ENCODE measurements at regions not wholly inside any gene's neighbourhood (a gene's known extent, or its start where the extent isn't known, plus 50 kb on each side); places are given as distances from the start of the nearest gene placed in this dataset.
"Not testable (repeated sequence)": the region's sequence is repeated elsewhere in the genome, so short reads cannot be mapped to it uniquely, and the experiment has no call there.

GRCh38 chr1:176396604-176397395 is 66.2 kb upstream of the PAPPA2 start:
- not testable (repeated sequence) for FAIRE-seq

DNA sequence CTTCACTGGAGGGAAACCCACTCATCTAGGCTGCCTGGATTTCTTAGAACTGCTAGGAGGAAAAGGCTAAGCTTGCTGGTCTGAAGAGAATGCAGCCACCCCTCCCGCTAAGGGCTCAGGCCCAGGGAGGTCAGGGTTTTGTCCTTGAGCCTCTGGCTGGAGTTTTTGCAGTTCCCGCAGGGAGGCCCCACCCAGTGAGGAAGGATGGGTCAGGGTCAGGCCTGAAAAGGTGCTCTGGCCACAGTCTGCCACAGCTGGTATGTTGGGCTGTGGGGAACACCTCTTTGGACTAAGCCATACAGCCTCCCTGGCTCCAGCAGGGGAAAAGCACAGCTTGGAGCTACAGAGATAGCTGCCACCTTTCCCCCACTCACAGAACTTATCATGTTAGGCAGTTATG is 71.4 kb upstream of the PAPPA2 start:
- DNase-seq (ENCODE audit: low spot score in 2 of 2) (no peak), FAIRE-seq (no peak)

More at GRCh38 chr1:176396604-176397395, 66.2 kb upstream of the PAPPA2 start:
- DNase-seq (ENCODE audit: low spot score in 2 of 2) = not testable (repeated sequence)

- no peak for DNase-seq (ENCODE audit: low spot score in 2 of 2)
- FAIRE-seq = no peak
These were observed 78.1 kb upstream of the PAPPA2 start for GRCh38 chr1:176384841-176385240.

DNA sequence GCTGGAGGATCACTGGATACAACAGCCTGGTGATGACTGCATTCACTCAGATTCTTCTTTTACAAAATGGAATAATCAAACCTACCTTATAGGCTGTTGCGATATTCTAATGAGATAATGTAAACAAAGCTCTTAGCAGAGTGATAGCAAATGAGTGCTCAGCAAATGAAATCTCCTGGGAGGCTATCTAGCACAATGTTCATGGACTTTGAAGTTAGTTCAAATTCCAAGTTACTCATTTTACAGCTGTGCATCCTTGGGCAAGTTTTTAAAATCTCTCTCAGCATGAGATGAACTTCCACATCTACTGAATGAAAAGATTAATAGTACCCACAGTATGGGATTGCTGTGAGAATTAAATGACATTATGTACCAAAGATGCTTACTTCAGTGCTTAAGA is 80.8 kb upstream of the PAPPA2 start:
- no peak for FAIRE-seq
- no peak for DNase-seq (ENCODE audit: low spot score in 2 of 2)

DNA sequence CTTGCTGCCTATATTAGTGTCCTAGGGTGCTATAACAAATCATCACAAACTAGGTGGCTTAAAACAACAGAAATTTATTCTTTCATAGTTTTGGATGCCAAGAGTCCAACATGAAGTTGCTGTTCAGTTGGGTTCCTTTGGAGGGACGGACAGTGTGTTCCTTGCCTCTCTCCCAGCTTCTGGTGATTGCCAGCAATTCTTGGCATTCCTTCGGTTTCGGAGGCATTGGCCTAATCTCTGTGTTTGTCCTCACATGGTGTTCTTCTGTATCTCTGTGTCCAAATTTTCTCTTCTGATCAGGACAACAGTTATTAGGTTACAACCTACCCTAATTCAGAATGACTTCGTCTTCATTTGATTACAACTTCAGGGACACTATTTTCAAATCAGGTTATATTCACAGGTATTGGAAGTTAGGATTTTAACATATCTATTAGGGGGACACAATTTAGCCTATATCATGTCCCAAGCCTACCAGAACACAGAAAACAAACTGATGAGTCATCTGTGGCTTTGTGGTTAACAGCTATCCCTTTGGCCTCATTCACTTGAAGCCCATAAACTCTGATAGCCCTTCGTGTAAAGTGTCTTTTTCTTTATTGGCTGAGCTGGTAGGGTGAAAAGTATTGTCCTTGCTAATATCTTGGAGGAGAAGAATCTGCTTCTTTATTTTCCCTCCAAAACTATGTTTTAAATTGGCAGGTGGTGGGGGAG is 83.2 kb upstream of the PAPPA2 start:
- FAIRE-seq (no peak), DNase-seq (ENCODE audit: low spot score in 2 of 2) (no peak)

- FAIRE-seq = no peak
These were observed 87.9 kb upstream of the PAPPA2 start for GRCh38 chr1:176374967-176375569.

DNA sequence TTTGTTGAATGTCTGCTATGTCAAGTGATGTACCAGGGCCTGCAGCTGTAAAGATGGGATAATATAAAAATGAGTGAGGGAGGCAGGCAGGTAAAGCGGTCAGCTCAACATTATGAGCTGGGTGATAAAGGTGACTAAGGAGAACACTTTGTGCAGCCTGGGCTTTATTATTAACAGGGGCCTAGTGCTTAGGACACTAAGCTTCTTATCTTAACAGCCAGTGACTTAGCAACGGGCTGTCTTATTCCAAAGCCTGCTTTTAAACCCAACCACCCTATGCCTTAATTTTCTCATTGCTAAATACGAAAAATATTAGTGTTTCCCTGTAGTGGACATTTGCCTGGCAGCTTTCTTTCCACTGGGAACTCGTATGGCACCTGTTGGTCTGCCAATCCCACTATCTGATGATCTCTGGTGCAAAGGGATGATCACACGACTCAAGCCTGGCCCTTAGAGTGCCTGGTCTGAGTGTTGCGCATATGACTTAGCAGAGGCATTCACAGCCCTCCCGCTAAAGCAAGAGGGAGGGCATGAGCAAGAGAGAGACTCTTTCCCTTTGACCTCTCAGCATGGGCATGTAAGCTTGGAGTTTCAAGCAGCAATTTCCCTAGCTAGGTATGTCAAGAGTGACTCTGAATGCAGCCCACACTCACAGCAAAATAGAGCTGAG is 98.6 kb upstream of the PAPPA2 start:
- FAIRE-seq (no peak), DNase-seq (ENCODE audit: low spot score in 2 of 2) (no peak)

More at GRCh38 chr1:176374967-176375569, 87.9 kb upstream of the PAPPA2 start:
- peak in 1 of 2 donors; percentile 24 for DNase-seq (ENCODE audit: low spot score in 2 of 2)

DNA sequence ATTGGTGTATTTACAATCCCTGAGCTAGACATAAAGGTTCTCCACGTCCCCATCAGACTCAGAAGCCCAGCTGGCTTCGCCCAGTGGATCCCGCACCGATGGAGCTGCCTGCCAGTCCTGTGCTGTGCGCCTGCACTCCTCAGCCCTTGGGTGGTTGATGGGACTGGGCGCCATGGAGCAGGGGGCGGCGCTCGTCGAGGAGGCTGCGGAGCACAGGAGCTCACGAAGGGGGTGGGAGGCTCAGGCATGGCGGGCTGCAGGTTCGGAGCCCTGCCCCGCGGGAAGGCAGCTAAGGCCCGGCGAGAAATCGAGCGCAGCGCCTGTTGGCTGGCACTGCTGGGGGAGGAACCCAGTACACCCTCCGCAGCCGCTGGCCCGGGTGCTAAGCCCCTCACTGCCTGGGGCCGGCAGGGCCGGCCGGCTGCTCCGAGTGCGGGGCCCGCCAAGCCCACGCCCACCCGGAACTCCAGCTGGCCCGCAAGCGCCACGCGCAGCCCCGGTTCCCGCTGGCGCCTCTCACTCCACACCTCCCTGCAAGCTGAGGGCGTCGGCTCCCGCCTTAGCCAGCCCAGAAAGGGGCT is 113.8 kb upstream of the PAPPA2 start:
- not testable (repeated sequence) for FAIRE-seq; DNase-seq (ENCODE audit: low spot score in 2 of 2)

- DNase-seq (ENCODE audit: low spot score in 2 of 2) (no peak), FAIRE-seq (no peak)
These were observed 121.3 kb upstream of the PAPPA2 start for GRCh38 chr1:176341656-176342055.

DNA sequence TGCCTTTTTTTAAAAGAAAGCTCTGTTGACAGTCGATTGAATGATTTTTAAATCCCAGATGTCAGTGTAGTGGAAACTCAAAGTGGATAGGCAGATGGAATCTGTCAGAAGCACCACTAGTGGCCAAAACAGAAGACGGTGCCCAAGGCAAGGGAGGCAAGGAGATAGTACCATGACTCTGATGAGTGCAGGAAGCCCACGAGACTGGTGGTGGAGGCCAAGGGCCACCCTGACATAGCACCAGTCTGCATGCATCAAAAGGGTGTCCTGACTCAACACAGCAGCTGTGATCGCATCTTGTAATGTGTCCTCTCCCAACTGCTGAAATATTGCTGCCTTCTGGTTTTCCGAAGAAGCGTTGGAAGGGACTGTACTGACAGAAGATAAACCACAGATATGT is 124.1 kb upstream of the PAPPA2 start:
- FAIRE-seq = no peak

DNA sequence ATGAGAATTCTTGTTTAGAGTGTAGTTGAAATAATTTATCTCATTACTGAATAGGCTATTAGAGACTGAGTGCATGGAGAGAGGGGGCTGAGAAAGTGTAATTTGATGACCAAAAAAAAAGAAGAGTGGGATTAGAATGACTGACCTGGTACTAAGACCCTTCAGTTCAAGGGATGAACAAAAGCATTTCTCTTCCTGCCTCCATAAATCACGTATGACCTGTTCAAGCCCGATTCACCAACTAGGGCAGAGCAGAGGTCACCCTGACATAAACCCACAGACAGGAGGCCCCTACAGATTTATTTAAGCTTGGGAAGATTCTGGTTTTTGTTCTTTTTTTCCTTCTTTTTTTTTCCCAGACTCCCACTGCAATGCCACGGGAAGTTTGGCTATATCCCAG is 123.7 kb upstream of the COP1 start:
- FAIRE-seq = no peak
- DNase-seq (ENCODE audit: low spot score in 2 of 2) = no peak

More for the DNA sequence above, 124.1 kb upstream of the PAPPA2 start:
- DNase-seq (ENCODE audit: low spot score in 2 of 2) = no peak

DNA sequence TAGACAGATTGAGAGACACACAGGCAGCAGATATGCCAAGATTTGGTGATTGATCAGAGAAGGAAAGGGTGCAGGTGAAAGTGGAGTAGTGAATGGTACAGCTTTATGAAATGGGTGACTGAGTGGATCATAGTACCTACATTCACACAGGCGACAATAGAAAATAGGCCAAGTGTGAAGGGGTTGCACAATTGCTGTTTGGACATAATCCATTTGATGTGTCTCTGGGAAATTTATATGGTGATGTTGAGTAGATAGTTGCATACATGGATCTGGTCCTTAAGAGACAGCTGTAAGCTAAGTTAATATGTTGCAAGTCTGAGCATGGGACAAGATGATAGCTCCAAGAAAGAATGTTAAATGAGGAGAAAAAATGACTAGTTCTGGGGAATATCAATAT is 118.6 kb upstream of the COP1 start:
- FAIRE-seq (no peak), DNase-seq (ENCODE audit: low spot score in 2 of 2) (no peak)

- FAIRE-seq (no peak), DNase-seq (ENCODE audit: low spot score in 2 of 2) (no peak)
These were observed 116.4 kb upstream of the COP1 start for GRCh38 chr1:176323472-176323871.

DNA sequence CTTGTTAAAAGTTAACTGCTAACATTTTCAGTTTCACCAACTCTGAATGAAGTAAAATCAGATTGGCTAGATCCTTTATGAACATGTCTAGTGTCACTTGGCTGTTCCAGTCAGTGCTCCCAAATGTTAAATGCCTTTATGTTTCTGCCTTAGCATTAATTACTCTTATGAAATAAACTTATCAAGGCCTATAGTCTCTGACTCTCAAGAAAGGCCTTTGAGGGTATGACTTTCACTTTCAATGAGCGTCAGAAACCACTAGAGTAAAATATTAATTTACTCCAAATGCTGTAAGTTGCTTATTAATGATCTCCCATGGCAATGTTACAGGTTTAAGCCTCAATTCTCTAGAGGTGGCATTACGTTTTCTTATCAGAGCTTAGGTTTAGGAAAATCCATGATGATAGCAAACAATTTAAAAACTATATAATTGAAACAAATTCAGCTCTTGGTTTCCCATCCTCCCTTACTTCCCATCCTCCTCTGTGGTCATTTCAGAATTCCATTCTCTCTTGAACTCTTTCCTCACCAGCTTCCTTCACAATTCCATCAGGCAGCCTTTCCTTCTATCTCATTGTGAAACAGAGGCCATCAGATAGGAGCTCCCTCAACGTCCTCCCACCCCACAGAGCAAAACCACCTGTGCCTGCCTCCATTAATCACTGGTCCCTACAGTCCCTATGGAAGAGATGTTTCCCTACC is 108.6 kb upstream of the COP1 start:
- DNase-seq (ENCODE audit: low spot score in 2 of 2) (no peak), FAIRE-seq (no peak)

DNA sequence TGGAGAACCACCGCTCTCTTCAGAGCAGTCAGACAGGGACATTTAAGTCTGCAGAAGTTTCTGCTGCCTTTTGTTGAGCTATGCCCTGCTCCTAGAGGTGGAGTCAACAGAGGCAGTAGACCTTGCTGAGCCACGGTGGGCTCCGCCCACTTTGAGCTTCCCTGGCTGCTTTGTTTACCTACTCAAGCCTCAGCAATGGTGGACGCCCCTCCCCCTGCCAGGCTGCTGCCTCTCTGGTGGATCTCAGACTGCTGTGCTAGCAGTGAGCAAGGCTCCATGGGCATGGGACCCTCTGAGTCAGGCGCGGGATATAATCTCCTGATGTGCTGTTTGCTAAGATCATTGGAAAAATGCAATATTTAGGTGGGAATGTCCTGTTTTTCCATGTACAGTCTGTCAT is 89.5 kb upstream of the COP1 start:
- FAIRE-seq; DNase-seq (ENCODE audit: low spot score in 2 of 2): not testable (repeated sequence)

DNA sequence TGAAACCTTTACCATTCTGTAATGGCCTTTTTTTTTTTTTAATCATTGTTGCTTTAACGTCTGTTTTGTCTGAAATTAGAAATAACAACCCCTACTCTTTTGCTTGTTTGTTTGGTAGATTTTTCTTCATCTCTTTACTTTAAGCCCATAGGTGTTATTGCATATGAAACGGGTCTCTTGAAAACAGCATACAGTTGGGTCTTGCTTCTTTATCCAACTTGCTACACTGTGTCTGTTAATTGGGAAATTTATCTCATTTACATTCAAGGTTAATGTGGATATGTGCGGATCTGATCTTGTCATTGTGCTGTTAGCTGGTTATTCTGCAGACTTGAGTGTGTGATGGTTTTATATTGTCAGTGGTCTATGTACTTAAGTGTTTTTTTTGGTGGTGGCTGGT is 78.9 kb upstream of the COP1 start:
- FAIRE-seq = no peak

DNA sequence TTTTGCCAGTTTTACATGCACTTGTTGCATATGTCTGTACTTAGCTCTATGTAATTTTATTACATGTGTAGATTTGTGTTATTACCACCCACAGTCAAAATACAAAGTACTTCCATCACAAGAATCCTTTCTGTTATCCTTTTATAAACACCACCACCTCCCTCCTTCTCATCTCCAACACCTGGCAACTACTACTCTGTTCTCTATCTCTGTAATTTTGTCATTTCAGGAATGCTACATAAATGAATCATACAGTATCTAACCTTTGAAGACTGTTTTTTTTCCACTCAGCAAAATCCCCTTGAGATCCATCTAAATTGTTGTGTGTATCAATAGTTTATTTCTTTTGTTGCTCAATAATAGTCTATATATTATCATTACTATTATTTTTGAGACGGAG is 64.5 kb upstream of the COP1 start:
- DNase-seq (ENCODE audit: low spot score in 2 of 2) = no peak
- no peak for FAIRE-seq

More for the DNA sequence above, 78.9 kb upstream of the COP1 start:
- DNase-seq (ENCODE audit: low spot score in 2 of 2) = no peak
